ENCODE measurements at regions not wholly inside any gene's neighbourhood (a gene's known extent, or its start where the extent isn't known, plus 50 kb on each side); places are given as distances from the start of the nearest gene placed in this dataset.

DNA sequence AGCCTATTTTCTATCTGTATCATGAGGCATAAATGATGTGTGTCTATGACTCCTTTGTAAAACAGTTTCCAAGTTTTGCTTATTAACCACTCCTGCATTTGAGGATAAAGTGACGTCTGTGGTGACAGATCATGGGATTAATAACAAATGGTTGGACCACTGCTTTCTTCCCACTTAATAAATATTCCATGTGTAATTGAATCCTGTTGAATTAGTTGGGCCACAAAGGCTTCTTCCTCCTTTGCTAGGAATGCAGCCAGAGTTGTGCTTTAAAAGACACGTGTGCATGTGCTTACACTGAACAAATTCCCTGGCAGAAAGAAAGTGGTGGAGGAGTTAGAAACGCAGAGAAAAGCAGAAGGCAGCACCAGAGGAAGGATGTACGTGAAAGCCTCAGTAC is 150.2 kb downstream of the ACTBL2 start:
- H3K27ac ChIP-seq (replicated peaks), result no peak overlapping the region
- DNase-seq (ENCODE audit: low read depth in 1 of 2, low spot score in 1 of 2), result no peak
- TF ChIP-seq POLR2AphosphoS5 (IDR thresholded peaks at IDR 0.05; ENCODE audit: low read depth) (no peak), GABPA (IDR thresholded peaks at IDR 0.05; ENCODE audit: low read depth) (no peak), SPI1 (IDR thresholded peaks at IDR 0.05; ENCODE audit: borderline replicate concordance, low read depth) (no peak)
- no peaks in the 10 kb centered on the region for H3K27me3 ChIP-seq (ENCODE audit: insufficient read depth, poor library complexity, severe bottlenecking)
- H3K4me3 ChIP-seq (replicated peaks; ENCODE audit: insufficient read depth, low read length), result no peak overlapping the region

DNA sequence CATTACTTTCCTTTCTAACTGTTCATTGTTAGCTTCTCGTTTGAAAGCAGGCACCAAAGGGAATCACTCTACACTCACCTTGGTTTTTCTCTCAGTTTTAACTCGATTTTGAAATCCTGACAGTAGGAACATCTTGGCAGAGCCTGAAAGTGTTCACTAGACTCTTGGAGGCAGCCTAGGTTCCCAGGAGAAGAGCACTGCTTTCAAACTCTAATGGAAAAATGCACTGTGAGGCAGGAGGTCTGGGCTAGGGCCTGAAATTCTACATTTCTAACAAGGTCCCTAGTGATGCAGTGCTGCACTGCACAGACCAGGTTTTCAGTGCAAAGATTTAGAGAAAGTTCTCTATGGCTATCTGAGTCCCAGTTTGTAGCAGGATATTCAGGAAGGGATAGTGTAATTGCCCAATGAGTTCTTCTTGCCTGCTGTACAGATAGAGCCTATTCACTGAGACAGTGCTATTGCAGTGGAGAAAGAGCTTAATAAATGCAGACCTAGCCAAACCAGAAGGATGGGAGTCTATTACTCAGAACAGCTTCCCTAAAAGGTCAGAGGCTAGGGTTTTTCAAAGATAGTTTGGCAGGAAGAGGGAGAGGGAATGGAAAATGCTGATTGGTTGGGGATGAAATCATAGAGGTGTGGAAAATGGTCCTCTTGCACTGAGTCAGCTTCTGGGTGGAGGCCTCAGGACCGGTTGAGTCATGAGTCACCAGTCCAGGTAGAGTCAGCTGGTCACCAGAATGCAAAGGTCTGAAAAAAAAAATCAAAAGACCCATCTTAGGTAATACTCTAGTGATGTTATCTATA is 153.9 kb downstream of the GPBP1 start:
- TF ChIP-seq GABPA (IDR thresholded peaks at IDR 0.05; ENCODE audit: low read depth) (no peak), SPI1 (IDR thresholded peaks at IDR 0.05; ENCODE audit: borderline replicate concordance, low read depth) (no peak)
- TF ChIP-seq, protein P1, sequence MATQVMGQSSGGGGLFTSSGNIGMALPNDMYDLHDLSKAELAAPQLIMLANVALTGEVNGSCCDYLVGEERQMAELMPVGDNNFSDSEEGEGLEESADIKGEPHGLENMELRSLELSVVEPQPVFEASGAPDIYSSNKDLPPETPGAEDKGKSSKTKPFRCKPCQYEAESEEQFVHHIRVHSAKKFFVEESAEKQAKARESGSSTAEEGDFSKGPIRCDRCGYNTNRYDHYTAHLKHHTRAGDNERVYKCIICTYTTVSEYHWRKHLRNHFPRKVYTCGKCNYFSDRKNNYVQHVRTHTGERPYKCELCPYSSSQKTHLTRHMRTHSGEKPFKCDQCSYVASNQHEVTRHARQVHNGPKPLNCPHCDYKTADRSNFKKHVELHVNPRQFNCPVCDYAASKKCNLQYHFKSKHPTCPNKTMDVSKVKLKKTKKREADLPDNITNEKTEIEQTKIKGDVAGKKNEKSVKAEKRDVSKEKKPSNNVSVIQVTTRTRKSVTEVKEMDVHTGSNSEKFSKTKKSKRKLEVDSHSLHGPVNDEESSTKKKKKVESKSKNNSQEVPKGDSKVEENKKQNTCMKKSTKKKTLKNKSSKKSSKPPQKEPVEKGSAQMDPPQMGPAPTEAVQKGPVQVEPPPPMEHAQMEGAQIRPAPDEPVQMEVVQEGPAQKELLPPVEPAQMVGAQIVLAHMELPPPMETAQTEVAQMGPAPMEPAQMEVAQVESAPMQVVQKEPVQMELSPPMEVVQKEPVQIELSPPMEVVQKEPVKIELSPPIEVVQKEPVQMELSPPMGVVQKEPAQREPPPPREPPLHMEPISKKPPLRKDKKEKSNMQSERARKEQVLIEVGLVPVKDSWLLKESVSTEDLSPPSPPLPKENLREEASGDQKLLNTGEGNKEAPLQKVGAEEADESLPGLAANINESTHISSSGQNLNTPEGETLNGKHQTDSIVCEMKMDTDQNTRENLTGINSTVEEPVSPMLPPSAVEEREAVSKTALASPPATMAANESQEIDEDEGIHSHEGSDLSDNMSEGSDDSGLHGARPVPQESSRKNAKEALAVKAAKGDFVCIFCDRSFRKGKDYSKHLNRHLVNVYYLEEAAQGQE (IDR thresholded peaks at IDR 0.05; ENCODE audit: insufficient replicate concordance, low read depth), result no peak
- TF ChIP-seq, protein P2, sequence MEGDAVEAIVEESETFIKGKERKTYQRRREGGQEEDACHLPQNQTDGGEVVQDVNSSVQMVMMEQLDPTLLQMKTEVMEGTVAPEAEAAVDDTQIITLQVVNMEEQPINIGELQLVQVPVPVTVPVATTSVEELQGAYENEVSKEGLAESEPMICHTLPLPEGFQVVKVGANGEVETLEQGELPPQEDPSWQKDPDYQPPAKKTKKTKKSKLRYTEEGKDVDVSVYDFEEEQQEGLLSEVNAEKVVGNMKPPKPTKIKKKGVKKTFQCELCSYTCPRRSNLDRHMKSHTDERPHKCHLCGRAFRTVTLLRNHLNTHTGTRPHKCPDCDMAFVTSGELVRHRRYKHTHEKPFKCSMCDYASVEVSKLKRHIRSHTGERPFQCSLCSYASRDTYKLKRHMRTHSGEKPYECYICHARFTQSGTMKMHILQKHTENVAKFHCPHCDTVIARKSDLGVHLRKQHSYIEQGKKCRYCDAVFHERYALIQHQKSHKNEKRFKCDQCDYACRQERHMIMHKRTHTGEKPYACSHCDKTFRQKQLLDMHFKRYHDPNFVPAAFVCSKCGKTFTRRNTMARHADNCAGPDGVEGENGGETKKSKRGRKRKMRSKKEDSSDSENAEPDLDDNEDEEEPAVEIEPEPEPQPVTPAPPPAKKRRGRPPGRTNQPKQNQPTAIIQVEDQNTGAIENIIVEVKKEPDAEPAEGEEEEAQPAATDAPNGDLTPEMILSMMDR (IDR thresholded peaks at IDR 0.05; ENCODE audit: insufficient read depth, low read length), result no peak
- no peaks in the 10 kb centered on the region for H3K27me3 ChIP-seq (ENCODE audit: insufficient read depth, poor library complexity, severe bottlenecking)
- H3K4me3 ChIP-seq (replicated peaks; ENCODE audit: insufficient read depth, low read length), result no peak overlapping the region
- H3K27ac ChIP-seq (replicated peaks), result no peak overlapping the region
- no peak for DNase-seq (ENCODE audit: low read depth in 1 of 2, low spot score in 1 of 2)

DNA sequence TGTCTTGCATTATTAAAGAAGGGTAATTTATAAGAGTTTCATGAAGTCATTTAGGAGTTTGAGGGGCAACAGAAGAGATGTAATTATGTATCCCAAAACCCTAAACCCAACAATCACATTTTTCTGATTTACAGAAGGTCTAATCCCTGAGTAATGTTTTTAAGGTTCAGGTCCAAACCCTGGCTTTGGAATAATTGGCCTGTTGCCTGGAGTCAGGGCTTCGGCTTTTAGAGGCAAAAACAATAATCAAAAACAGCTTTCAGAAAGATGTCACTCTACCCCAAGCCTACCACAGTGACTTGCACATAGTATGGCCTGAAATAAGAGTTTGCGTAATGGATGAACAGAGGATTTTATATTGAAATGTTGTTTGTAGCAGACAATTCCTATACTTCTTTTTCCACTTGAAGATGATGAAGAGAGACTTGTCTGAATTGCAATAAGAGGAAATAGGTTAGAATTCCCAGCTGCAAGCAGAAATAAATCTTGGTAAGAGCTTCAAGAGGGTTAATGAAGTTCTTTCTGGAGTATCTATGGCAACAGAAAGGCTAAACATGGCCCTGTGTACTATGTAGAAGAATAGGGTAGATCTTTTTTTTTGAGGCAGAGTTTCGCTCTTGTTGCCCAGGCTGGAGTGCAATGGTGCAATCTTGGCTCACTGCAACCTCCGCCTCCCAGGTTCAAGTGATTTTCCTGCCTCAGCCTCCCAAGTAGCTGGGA is 152.0 kb downstream of the GPBP1 start:
- H3K27ac ChIP-seq (replicated peaks), result no peak overlapping the region
- H3K4me3 ChIP-seq (replicated peaks; ENCODE audit: insufficient read depth, low read length), result no peak overlapping the region
- no peak for DNase-seq (ENCODE audit: low read depth in 1 of 2, low spot score in 1 of 2)
- TF ChIP-seq POLR2AphosphoS5 (IDR thresholded peaks at IDR 0.05; ENCODE audit: low read depth) (no peak), GABPA (IDR thresholded peaks at IDR 0.05; ENCODE audit: low read depth) (no peak), SPI1 (IDR thresholded peaks at IDR 0.05; ENCODE audit: borderline replicate concordance, low read depth) (no peak)
- TF ChIP-seq, protein P1 (IDR thresholded peaks at IDR 0.05; ENCODE audit: insufficient replicate concordance, low read depth), result no peak
- TF ChIP-seq, protein P2 (IDR thresholded peaks at IDR 0.05; ENCODE audit: insufficient read depth, low read length), result no peak
- H3K27me3 ChIP-seq (ENCODE audit: insufficient read depth, poor library complexity, severe bottlenecking), result no peaks in the 10 kb centered on the region

DNA sequence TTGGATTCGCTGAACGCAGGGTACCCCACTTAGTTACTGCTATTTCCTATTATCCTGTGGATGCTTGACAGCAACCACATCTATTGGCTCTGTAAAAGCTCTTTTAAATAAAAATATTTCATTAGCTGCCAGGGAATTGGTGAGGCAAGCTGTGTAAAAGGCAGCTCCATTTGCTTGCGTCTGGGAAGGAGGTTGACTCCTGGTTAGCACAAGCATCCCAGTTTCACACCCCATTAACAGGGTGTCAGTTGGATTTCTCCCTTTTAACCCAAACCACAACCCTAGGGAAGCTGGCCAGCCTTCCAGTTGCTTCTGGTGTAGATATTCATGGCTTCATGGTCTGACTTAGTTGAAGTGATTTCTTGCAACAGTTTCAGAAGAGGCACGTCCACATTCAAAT is 151.0 kb downstream of the GPBP1 start:
- no peak for DNase-seq (ENCODE audit: low read depth in 1 of 2, low spot score in 1 of 2)
- TF ChIP-seq SPI1 (IDR thresholded peaks at IDR 0.05; ENCODE audit: borderline replicate concordance, low read depth) (no peak), GABPA (IDR thresholded peaks at IDR 0.05; ENCODE audit: low read depth) (no peak), POLR2AphosphoS5 (IDR thresholded peaks at IDR 0.05; ENCODE audit: low read depth) (no peak)
- TF ChIP-seq, protein P1 (IDR thresholded peaks at IDR 0.05; ENCODE audit: insufficient replicate concordance, low read depth), result no peak
- TF ChIP-seq, protein P2 (IDR thresholded peaks at IDR 0.05; ENCODE audit: insufficient read depth, low read length), result no peak
- no peak overlapping the region for H3K4me3 ChIP-seq (replicated peaks; ENCODE audit: insufficient read depth, low read length)
- no peak overlapping the region for H3K27ac ChIP-seq (replicated peaks)
- H3K27me3 ChIP-seq (ENCODE audit: insufficient read depth, poor library complexity, severe bottlenecking), result no peaks in the 10 kb centered on the region

Measured in HL-60 (cell line).